GM12878 (cell line): ENCODE measurements at regions not wholly inside any gene's neighbourhood (a gene's known extent, or its start where the extent isn't known, plus 50 kb on each side); places are given as distances from the start of the nearest gene placed in this dataset.

Experiments used
- ATAC-seq: fragments of 200-7000 bp; cut with Tn5 transposase; 3 replicates; pipeline ENCODE4 v1.9.1; 2020; ENCODE audit warnings: mild to moderate bottlenecking, moderate library complexity
- BruUV-seq: library from RNA; stranded (reverse); fragments of 400-500 nt; replicated peaks from 2 replicates; lab custom pipeline; 2021; lab: Mats Ljungman, UMichigan
- CTCF ChIA-PET: fragments of 300-600 bp; sonication (Branson Sonifier 250); formaldehyde crosslinking; extraction: SDS; loops from one replicate; lab custom pipeline; 2021; ENCODE audit warnings: inconsistent platforms; lab: Yijun Ruan, JAX
- POLR2A ChIA-PET: fragments of 350-600 bp; formaldehyde crosslinking; extraction: SDS; loops from one replicate; lab custom pipeline; 2021; ENCODE audit warnings: inconsistent platforms; lab: Charles Lee
- RAD21 ChIA-PET: fragments of 300-600 bp; sonication (Branson Sonifier 250); formaldehyde crosslinking; loops from one replicate; lab custom pipeline; 2023; ENCODE audit warnings: antibody characterized with exemption; ENCODE audit not compliant: unreplicated experiment; lab: Charles Lee
- SMC1A ChIA-PET: fragments of 300-600 bp; sonication (Branson Sonifier 250); formaldehyde crosslinking; loops from one replicate; lab custom pipeline; 2023; ENCODE audit not compliant: unreplicated experiment, uncharacterized antibody; lab: Charles Lee
- DNase-seq: peaks from one replicate; pipeline ENCODE4 v3.0.0-alpha.2; 2011; ENCODE audit warnings: low read depth, low spot score
- FAIRE-seq: peaks from 3 replicates; lab custom pipeline; 2011; peaks lifted over from hg19 to GRCh38; lab: Jason Lieb, UNC
- H2AFZ ChIP-seq: 2 replicates; pipeline ENCODE4 v1.6.0; 2011; ENCODE audit warnings: low read depth, low read length, control low read depth; ENCODE audit not compliant: control insufficient read depth
- H3K27ac ChIP-seq: 2 replicates; pipeline ENCODE4 v1.5.1; 2011; ENCODE audit warnings: control low read depth; ENCODE audit not compliant: control insufficient read depth, insufficient read depth
- H3K27me3 ChIP-seq, 2 experiments: replicated peaks in 1 of 2; 2 replicates each; pipeline versions ENCODE4 v1.6.0 to v1.6.1; 2011; ENCODE audit warnings: low read length in 1 of 2; ENCODE audit not compliant: control insufficient read depth in 2 of 2, insufficient read depth in 2 of 2
- H3K36me3 ChIP-seq, 2 experiments: 2 replicates each; pipeline ENCODE4 v1.5.1; 2011; ENCODE audit warnings: low read length in 1 of 2; ENCODE audit not compliant: control insufficient read depth in 2 of 2, insufficient read depth in 2 of 2
- H3K4me1 ChIP-seq: 2 replicates; pipeline ENCODE4 v1.6.1; 2011; ENCODE audit warnings: mild to moderate bottlenecking, low read length, moderate library complexity, mixed read lengths; ENCODE audit not compliant: control insufficient read depth, insufficient read depth
- H3K4me2 ChIP-seq: 2 replicates; pipeline ENCODE4 v1.6.0; 2011; ENCODE audit warnings: control low read depth; ENCODE audit not compliant: control insufficient read depth, insufficient read depth
- H3K4me3 ChIP-seq: fragments of 200-600 bp; sonication (generic); 2 replicates; pipeline ENCODE4 v1.5.1; 2016
- H3K79me2 ChIP-seq: 2 replicates; pipeline ENCODE4 v1.6.0; 2011; ENCODE audit warnings: low read length; ENCODE audit not compliant: control insufficient read depth, insufficient read depth
- H3K9ac ChIP-seq: 2 replicates; pipeline ENCODE4 v1.8.0; 2011; ENCODE audit warnings: low read length, control low read depth, mixed read lengths; ENCODE audit not compliant: control insufficient read depth, insufficient read depth
- H3K9me3 ChIP-seq: replicated peaks from 3 replicates; pipeline ENCODE4 v1.5.1; 2011; ENCODE audit warnings: mild to moderate bottlenecking, low read length; ENCODE audit not compliant: control insufficient read depth, insufficient read depth
- H4K20me1 ChIP-seq: 2 replicates; pipeline ENCODE4 v1.6.0; 2011; ENCODE audit not compliant: control insufficient read depth, insufficient read depth
- ATF3 ChIP-seq: IDR thresholded peaks from 2 replicates; pipeline ENCODE4 v1.6.1; 2011; ENCODE audit warnings: low read depth, mild to moderate bottlenecking, low read length, moderate library complexity, borderline replicate concordance; ENCODE audit errors: extremely low read depth
- CBX5 ChIP-seq: sonication (generic); IDR thresholded peaks from 2 replicates; pipeline ENCODE4 v1.6.1; 2016; ENCODE audit warnings: low read depth, moderate library complexity, mild to moderate bottlenecking, inconsistent platforms
- CHD4 ChIP-seq: fragments of 200-600 bp; sonication (generic); IDR thresholded peaks from 2 replicates; pipeline ENCODE4 v1.6.1; 2016; ENCODE audit warnings: mild to moderate bottlenecking
- CREM ChIP-seq: IDR thresholded peaks from 2 replicates; pipeline ENCODE4 v1.6.1; 2014; ENCODE audit warnings: antibody characterized with exemption, low read depth
- GATAD2B ChIP-seq: fragments of 450-650 bp; conservative IDR thresholded peaks from 2 replicates; pipeline ENCODE4 v1.6.1; 2017; ENCODE audit warnings: low read depth, mild to moderate bottlenecking, moderate library complexity
- MTA2 ChIP-seq: fragments of 450-650 bp; IDR thresholded peaks from 2 replicates; pipeline ENCODE4 v1.6.1; 2016; ENCODE audit warnings: low read depth, mild to moderate bottlenecking, moderate library complexity
- MXI1 ChIP-seq: fragments of 150-350 bp; IDR thresholded peaks from 2 replicates; pipeline ENCODE4 v1.6.1; 2011; ENCODE audit warnings: low read depth, mild to moderate bottlenecking, inconsistent platforms, low read length, improper control_type of control experiment
- NBN ChIP-seq: fragments of 450-650 bp; IDR thresholded peaks from 2 replicates; pipeline ENCODE4 v1.6.1; 2016
- NFXL1 ChIP-seq: fragments of 450-650 bp; IDR thresholded peaks from 2 replicates; pipeline ENCODE4 v1.6.1; 2017; ENCODE audit warnings: antibody characterized with exemption, mild to moderate bottlenecking, borderline replicate concordance
- RAD21 ChIP-seq: IDR thresholded peaks from 2 replicates; pipeline ENCODE4 v1.6.1; 2011; ENCODE audit warnings: mild to moderate bottlenecking, low read depth, low read length, moderate library complexity; ENCODE audit not compliant: insufficient read depth
- RAD51 ChIP-seq: fragments of 450-650 bp; IDR thresholded peaks from 2 replicates; pipeline ENCODE4 v1.6.1; 2016; ENCODE audit warnings: moderate library complexity, mild to moderate bottlenecking, inconsistent platforms
- SMARCA5 ChIP-seq: fragments of 450-650 bp; IDR thresholded peaks from 2 replicates; pipeline ENCODE4 v1.6.1; 2017; ENCODE audit warnings: mild to moderate bottlenecking
- SREBF1 ChIP-seq: IDR thresholded peaks from 2 replicates; pipeline ENCODE4 v1.6.1; 2012; ENCODE audit warnings: mild to moderate bottlenecking, low read length
- USF1 ChIP-seq: IDR thresholded peaks from 2 replicates; pipeline ENCODE4 v1.6.1; 2011; ENCODE audit warnings: borderline replicate concordance, low read depth, mild to moderate bottlenecking, moderate library complexity, mixed read lengths, low read length; ENCODE audit not compliant: insufficient read depth; ENCODE audit errors: extremely low read length
- ZBTB11 ChIP-seq: fragments of 450-650 bp; formaldehyde crosslinking; IDR thresholded peaks from 2 replicates; pipeline ENCODE4 v1.5.0; 2022; ENCODE audit warnings: mild to moderate bottlenecking, missing genetic modification characterization
- ZBTB33 ChIP-seq: fragments of 450-650 bp; IDR thresholded peaks from 2 replicates; pipeline ENCODE4 v1.6.1; 2017; ENCODE audit warnings: mild to moderate bottlenecking
- WGBS: methylation state at CpG from one replicate; pipeline ENCODE4 v1.1.6; 2016; ENCODE audit warnings: low lambda C conversion rate; ENCODE audit not compliant: insufficient replicate concordance, insufficient coverage; ENCODE audit errors: missing lambda C conversion rate; 5-methylcytosine and 5-hydroxymethylcytosine counted together
- in situ Hi-C: fragments of 300-500 bp; cut with MboI; formaldehyde crosslinking; loops from 9 replicates; pipeline ENCODE4 v1.14.3; 2018; ENCODE audit warnings: mixed read lengths
- intact Hi-C: fragments of 100-400 bp; cut with micrococcal nuclease; formaldehyde crosslinking; loops from one replicate; pipeline ENCODE4 v1.14.2; 2022; ENCODE audit not compliant: unreplicated experiment

- WGBS = 40% methylated on average over 3 of the region's 3 CpGs
- ChIA-PET POLR2A (no interaction called here), RAD21 (no interaction called here), SMC1A (interaction anchor here (1.1 to 1.5 kb wide), 3 partner anchors 9 to 467 kb away, joined by 4 to 6 read pairs (median 4); no protein-coding TSS in a partner anchor), CTCF (interaction anchor here (1.0 to 5.7 kb wide), 4 partner anchors 10 to 467 kb away, joined by 3 to 47 read pairs (median 10); no protein-coding TSS in a partner anchor)
- no peak for ATAC-seq
- no peaks in the 10 kb centered on the region for H3K4me1 ChIP-seq
- H3K36me3 ChIP-seq = no peaks in the 10 kb centered on the region
- no peak overlapping the region for H3K4me2 ChIP-seq
- no peak overlapping the region for H3K9ac ChIP-seq
- no peak overlapping the region for H3K4me3 ChIP-seq
- no peak for FAIRE-seq
- no peaks in the 10 kb centered on the region for H4K20me1 ChIP-seq
- H3K9me3 ChIP-seq = no peaks in the 10 kb centered on the region; the same call in 2 of the 3 replicates
- no peaks in the 10 kb centered on the region for H3K27me3 ChIP-seq
- BruUV-seq = no TSS peak
- H3K27ac ChIP-seq = no peak overlapping the region
- H2AFZ ChIP-seq = no peak overlapping the region
- in situ Hi-C loops (no loop called here), intact Hi-C loops (no loop called here)
- DNase-seq = no peak
- no peak for TF ChIP-seq MXI1
- TF ChIP-seq NFXL1 = no peak
- no peak for TF ChIP-seq RAD51
- TF ChIP-seq CBX5 = no peak
- TF ChIP-seq CHD4 = no peak
- TF ChIP-seq USF1 = no peak
- TF ChIP-seq CREM = no peak
- TF ChIP-seq ZBTB33 = no peak
- no peak for TF ChIP-seq GATAD2B
- TF ChIP-seq ZBTB11 = no peak
- TF ChIP-seq SREBF1 = no peak
- TF ChIP-seq NBN = no peak
- no peak for TF ChIP-seq ATF3
- no peak for TF ChIP-seq MTA2
- no peak for TF ChIP-seq SMARCA5
- no peak for TF ChIP-seq RAD21
- H3K79me2 ChIP-seq = no peaks in the 10 kb centered on the region
Observed at GRCh38 chr12:107598906-107599305, 86.7 kb upstream of the PWP1 start.
